SK-N-SH treated with all-trans-retinoic acid at 6 μM for 48 hours (cell line): ENCODE measurements at regions not wholly inside any gene's neighbourhood (a gene's known extent, or its start where the extent isn't known, plus 50 kb on each side); places are given as distances from the start of the nearest gene placed in this dataset.
"Not testable (repeated sequence)": the region's sequence is repeated elsewhere in the genome, so short reads cannot be mapped to it uniquely, and the experiment has no call there.

ENCODE experiments used
- GLIS3 ChIP-seq: fragments of 250-450 bp; sonication (Bioruptor Pico); IDR thresholded peaks from 2 replicates; pipeline ENCODE4 v1.5.0; 2020; ENCODE audit warnings: mild to moderate bottlenecking, moderate library complexity
- PPARA ChIP-seq: fragments of 250-450 bp; sonication (Bioruptor Pico); IDR thresholded peaks from 2 replicates; pipeline ENCODE4 v1.5.0; 2020; ENCODE audit warnings: mild to moderate bottlenecking, borderline replicate concordance
- RARB ChIP-seq: fragments of 250-450 bp; sonication (Bioruptor Pico); IDR thresholded peaks from 2 replicates; pipeline ENCODE4 v1.8.0; 2021; ENCODE audit warnings: mild to moderate bottlenecking, moderate library complexity
- TOX ChIP-seq: fragments of 250-450 bp; sonication (Bioruptor Pico); IDR thresholded peaks from 2 replicates; pipeline ENCODE4 v1.8.0; 2021; ENCODE audit warnings: mild to moderate bottlenecking, moderate library complexity, borderline replicate concordance
- ZNF70 ChIP-seq: fragments of 450-650 bp; formaldehyde crosslinking; IDR thresholded peaks from 2 replicates; pipeline ENCODE4 v1.5.0; 2020; ENCODE audit warnings: mild to moderate bottlenecking, moderate library complexity

DNA sequence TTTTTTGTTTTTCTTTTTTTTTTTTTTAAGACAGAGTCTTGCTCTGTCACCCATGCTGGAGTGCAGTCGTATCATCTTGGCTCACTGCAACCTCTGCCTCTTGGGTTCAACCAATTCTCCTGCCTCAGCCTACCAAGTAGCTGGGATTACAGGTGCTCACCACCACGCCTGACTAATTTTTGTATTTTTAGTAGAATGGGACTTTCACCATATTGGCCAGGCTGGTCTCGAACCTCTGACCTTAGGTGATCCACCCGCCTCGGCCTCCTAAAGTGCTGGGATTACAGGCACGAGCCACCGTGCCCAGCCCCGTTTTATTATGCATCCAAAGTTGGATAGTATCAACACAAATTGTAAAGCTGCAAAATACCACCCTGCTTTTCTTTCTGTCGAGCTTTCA lies 154.9 kb downstream of the CRPPA start:
- TF ChIP-seq ZNF70 (CRISPR knock-in tag); TOX (CRISPR knock-in tag); PPARA; RARB (CRISPR knock-in tag); GLIS3 (CRISPR knock-in tag): not testable (repeated sequence)
